Karpas-422 (cell line): ENCODE measurements at regions not wholly inside any gene's neighbourhood (a gene's known extent, or its start where the extent isn't known, plus 50 kb on each side); places are given as distances from the start of the nearest gene placed in this dataset.
"Not testable (repeated sequence)": the region's sequence is repeated elsewhere in the genome, so short reads cannot be mapped to it uniquely, and the experiment has no call there.

Source experiments
- DNase-seq: peaks from one replicate; pipeline ENCODE4 v3.0.0-alpha.2; 2015
- H2AFZ ChIP-seq: fragments of 200-600 bp; sonication (generic); 2 replicates; pipeline ENCODE4 v1.6.1; 2014; ENCODE audit warnings: antibody characterized with exemption, low read length, mixed read lengths
- H3K27ac ChIP-seq: fragments of 200-600 bp; sonication (generic); 2 replicates; pipeline ENCODE4 v1.5.1; 2014; ENCODE audit warnings: mild to moderate bottlenecking, low read length, moderate library complexity
- H3K27me3 ChIP-seq: fragments of 200-600 bp; sonication (generic); 2 replicates; pipeline ENCODE4 v1.6.1; 2014; ENCODE audit warnings: low read length, mixed read lengths
- H3K36me3 ChIP-seq: fragments of 200-600 bp; sonication (generic); 2 replicates; pipeline ENCODE4 v1.6.1; 2014; ENCODE audit warnings: low read length, mixed read lengths; ENCODE audit not compliant: insufficient read depth
- H3K4me1 ChIP-seq: fragments of 200-600 bp; sonication (generic); 2 replicates; pipeline ENCODE4 v1.6.1; 2014; ENCODE audit warnings: mild to moderate bottlenecking, low read length, mixed read lengths
- H3K4me2 ChIP-seq: fragments of 200-600 bp; sonication (generic); 2 replicates; pipeline ENCODE4 v1.6.1; 2014; ENCODE audit warnings: low read length, low read depth, mild to moderate bottlenecking; ENCODE audit not compliant: poor library complexity, severe bottlenecking
- H3K4me3 ChIP-seq: fragments of 200-600 bp; sonication (generic); 2 replicates; pipeline ENCODE4 v1.5.1; 2014; ENCODE audit warnings: mild to moderate bottlenecking, antibody characterized with exemption, low read length, mixed read lengths
- H3K79me2 ChIP-seq: fragments of 200-600 bp; sonication (generic); 2 replicates; pipeline ENCODE4 v1.6.1; 2014; ENCODE audit warnings: mild to moderate bottlenecking, low read length, mixed read lengths
- H3K9ac ChIP-seq: fragments of 200-600 bp; sonication (generic); 2 replicates; pipeline ENCODE4 v1.6.0; 2014; ENCODE audit warnings: low read length
- H3K9me2 ChIP-seq: fragments of 200-600 bp; sonication (generic), shearing (Covaris generic); replicated peaks from 2 replicates; pipeline ENCODE4 v1.6.0; 2014; ENCODE audit warnings: mild to moderate bottlenecking, low read length, moderate library complexity; ENCODE audit not compliant: insufficient read depth
- H3K9me3 ChIP-seq: fragments of 300-700, 200-600 bp; sonication (generic); 2 replicates; pipeline ENCODE4 v1.6.1; 2014; ENCODE audit warnings: low read length, mixed read lengths
- H4K20me1 ChIP-seq: fragments of 200-600 bp; sonication (generic); 2 replicates; pipeline ENCODE4 v1.6.1; 2014; ENCODE audit warnings: mild to moderate bottlenecking, antibody characterized with exemption, low read length, low read depth; ENCODE audit not compliant: insufficient read depth

GRCh38 chr10:48102410-48103146, 103.0 kb upstream of the FAM25C start:
- not testable (repeated sequence) for DNase-seq, H3K27me3 ChIP-seq, H3K79me2 ChIP-seq

GRCh38 chr10:48098854-48099253, 99.3 kb upstream of the FAM25C start:
- H4K20me1 ChIP-seq, H3K27ac ChIP-seq, H3K9ac ChIP-seq, H3K27me3 ChIP-seq, H3K4me1 ChIP-seq, DNase-seq, H3K79me2 ChIP-seq, H3K4me2 ChIP-seq, H3K36me3 ChIP-seq, H2AFZ ChIP-seq, H3K4me3 ChIP-seq, H3K9me2 ChIP-seq, H3K9me3 ChIP-seq: not testable (repeated sequence)

More at GRCh38 chr10:48102410-48103146, 103.0 kb upstream of the FAM25C start:
- H3K9ac ChIP-seq, H2AFZ ChIP-seq, H4K20me1 ChIP-seq, H3K9me2 ChIP-seq, H3K9me3 ChIP-seq, H3K4me3 ChIP-seq, H3K36me3 ChIP-seq, H3K4me2 ChIP-seq, H3K4me1 ChIP-seq, H3K27ac ChIP-seq: not testable (repeated sequence)

- not testable (repeated sequence) for H3K27me3 ChIP-seq, H3K36me3 ChIP-seq, H3K4me2 ChIP-seq, H3K9me3 ChIP-seq, H3K27ac ChIP-seq, H3K4me3 ChIP-seq, H3K9ac ChIP-seq, H4K20me1 ChIP-seq, H3K79me2 ChIP-seq, H3K9me2 ChIP-seq, H3K4me1 ChIP-seq, DNase-seq, H2AFZ ChIP-seq
These were observed 91.1 kb upstream of the FAM25C start for GRCh38 chr10:48090706-48091105.

GRCh38 chr10:48088087-48088486, 88.5 kb upstream of the FAM25C start:
- not testable (repeated sequence) for H3K9me3 ChIP-seq, H4K20me1 ChIP-seq, H3K27ac ChIP-seq, H3K4me3 ChIP-seq, H3K9me2 ChIP-seq, H2AFZ ChIP-seq, H3K4me1 ChIP-seq, H3K36me3 ChIP-seq, H3K79me2 ChIP-seq, H3K9ac ChIP-seq, H3K27me3 ChIP-seq, H3K4me2 ChIP-seq
- peak; percentile 2 for DNase-seq

- H3K9ac ChIP-seq, H3K4me3 ChIP-seq, H3K27ac ChIP-seq, H3K27me3 ChIP-seq, H3K9me2 ChIP-seq, H3K9me3 ChIP-seq, H3K4me1 ChIP-seq, H4K20me1 ChIP-seq, H3K4me2 ChIP-seq, H3K36me3 ChIP-seq, H3K79me2 ChIP-seq, DNase-seq, H2AFZ ChIP-seq: not testable (repeated sequence)
These were observed 84.9 kb upstream of the FAM25C start for GRCh38 chr10:48084446-48084845.

GRCh38 chr10:48071228-48071627, 71.6 kb upstream of the FAM25C start:
- H3K4me1 ChIP-seq, H3K36me3 ChIP-seq, H3K9me3 ChIP-seq, H3K79me2 ChIP-seq, H2AFZ ChIP-seq, DNase-seq, H3K4me2 ChIP-seq, H3K9me2 ChIP-seq, H3K27me3 ChIP-seq, H3K4me3 ChIP-seq, H4K20me1 ChIP-seq, H3K27ac ChIP-seq, H3K9ac ChIP-seq: not testable (repeated sequence)

- not testable (repeated sequence) for H3K27ac ChIP-seq, DNase-seq, H3K4me3 ChIP-seq, H2AFZ ChIP-seq, H3K9ac ChIP-seq, H3K4me1 ChIP-seq, H3K36me3 ChIP-seq, H4K20me1 ChIP-seq, H3K9me2 ChIP-seq, H3K79me2 ChIP-seq, H3K4me2 ChIP-seq, H3K9me3 ChIP-seq, H3K27me3 ChIP-seq
These were observed 64.5 kb upstream of the FAM25C start for GRCh38 chr10:48063944-48064625.

- not testable (repeated sequence) for H3K79me2 ChIP-seq, H3K4me1 ChIP-seq, H3K9me2 ChIP-seq, H3K4me3 ChIP-seq, H2AFZ ChIP-seq, H3K27me3 ChIP-seq, H3K9me3 ChIP-seq, H3K9ac ChIP-seq, DNase-seq, H3K4me2 ChIP-seq, H3K36me3 ChIP-seq, H3K27ac ChIP-seq, H4K20me1 ChIP-seq
These were observed 55.8 kb upstream of the FAM25C start for GRCh38 chr10:48055395-48055794.
